ENCODE measurements at regions not wholly inside any gene's neighbourhood (a gene's known extent, or its start where the extent isn't known, plus 50 kb on each side); places are given as distances from the start of the nearest gene placed in this dataset.

GRCh38 chr2:111617299-111618225 lies 266.4 kb downstream of the ANAPC1 start:
- H3K9ac ChIP-seq (ENCODE audit: extremely low read depth, low read length, poor library complexity, severe bottlenecking), result no peak overlapping the region
- H3K9me3 ChIP-seq (ENCODE audit: control insufficient read depth, low read length), result no peaks in the 10 kb centered on the region
- no peak for DNase-seq
- 81 to 83% methylated on average over 6 to 8 of the region's 9 CpGs for WGBS, 2 experiments (ENCODE audit: insufficient coverage in 1 of 2, insufficient read length in 1 of 2)
- no peak overlapping the region for H3K4me3 Mint-ChIP-seq
- H3K36me3 Mint-ChIP-seq (ENCODE audit: low read depth), result no peaks in the 10 kb centered on the region
- H3K36me3 ChIP-seq (ENCODE audit: control insufficient read depth, insufficient read depth, low read length), result no peaks in the 10 kb centered on the region
- no peaks in the 10 kb centered on the region for H3K9me3 Mint-ChIP-seq
- no peak overlapping the region for H3K27ac ChIP-seq (ENCODE audit: low read depth, low read length)
- H3K4me1 Mint-ChIP-seq, result no peaks in the 10 kb centered on the region
- H3K4me3 ChIP-seq (ENCODE audit: low read length), result no peak overlapping the region
- H3K4me1 ChIP-seq (ENCODE audit: control insufficient read depth, insufficient read depth, low read length), result no peaks in the 10 kb centered on the region
- no peaks in the 10 kb centered on the region for H3K27me3 Mint-ChIP-seq (ENCODE audit: insufficient read depth)
- H3K27ac Mint-ChIP-seq, result no peak overlapping the region
- no peak for TF ChIP-seq CTCF (conservative IDR thresholded peaks at IDR 0.05)
- H3K27me3 ChIP-seq (ENCODE audit: control insufficient read depth, insufficient read depth, low read length, poor library complexity, severe bottlenecking), result no peaks in the 10 kb centered on the region

- H3K4me3 ChIP-seq (ENCODE audit: low read length), result no peak overlapping the region
- H3K36me3 ChIP-seq (ENCODE audit: control insufficient read depth, insufficient read depth, low read length), result no peaks in the 10 kb centered on the region
- TF ChIP-seq CTCF (conservative IDR thresholded peaks at IDR 0.05), result no peak
- no peaks in the 10 kb centered on the region for H3K9me3 Mint-ChIP-seq
- H3K27ac ChIP-seq (ENCODE audit: low read depth, low read length), result no peak overlapping the region
- no peaks in the 10 kb centered on the region for H3K27me3 Mint-ChIP-seq (ENCODE audit: insufficient read depth)
- H3K9me3 ChIP-seq (ENCODE audit: control insufficient read depth, low read length), result no peaks in the 10 kb centered on the region
- no peak overlapping the region for H3K9ac ChIP-seq (ENCODE audit: extremely low read depth, low read length, poor library complexity, severe bottlenecking)
- 87 to 95% methylated on average over 11 to 16 of the region's 16 CpGs for WGBS, 2 experiments (ENCODE audit: insufficient coverage in 1 of 2, insufficient read length in 1 of 2)
- H3K4me3 Mint-ChIP-seq, result no peak overlapping the region
- H3K27ac Mint-ChIP-seq, result no peak overlapping the region
- H3K36me3 Mint-ChIP-seq (ENCODE audit: low read depth), result no peaks in the 10 kb centered on the region
- H3K27me3 ChIP-seq (ENCODE audit: control insufficient read depth, insufficient read depth, low read length, poor library complexity, severe bottlenecking), result no peaks in the 10 kb centered on the region
- H3K4me1 ChIP-seq (ENCODE audit: control insufficient read depth, insufficient read depth, low read length), result no peaks in the 10 kb centered on the region
- H3K4me1 Mint-ChIP-seq, result no peaks in the 10 kb centered on the region
- no peak for DNase-seq
Measured at GRCh38 chr2:111618226-111618977, 265.6 kb downstream of the ANAPC1 start.

GRCh38 chr2:111618978-111619902 lies 264.8 kb downstream of the ANAPC1 start:
- WGBS, 2 experiments (ENCODE audit: insufficient coverage in 1 of 2, insufficient read length in 1 of 2), result 82 to 94% methylated on average over 5 to 11 of the region's 11 CpGs
- peak; percentile 61 for TF ChIP-seq CTCF (conservative IDR thresholded peaks at IDR 0.05)
- DNase-seq, result no peak
- Mint-ChIP-seq H3K4me3 (no peak overlapping the region), H3K27ac (no peak overlapping the region), H3K36me3 (ENCODE audit: low read depth) (no peaks in the 10 kb centered on the region), H3K4me1 (no peaks in the 10 kb centered on the region), H3K9me3 (no peaks in the 10 kb centered on the region), H3K27me3 (ENCODE audit: insufficient read depth) (no peaks in the 10 kb centered on the region)
- H3K4me3 ChIP-seq (ENCODE audit: low read length), result no peak overlapping the region
- no peaks in the 10 kb centered on the region for H3K27me3 ChIP-seq (ENCODE audit: control insufficient read depth, insufficient read depth, low read length, poor library complexity, severe bottlenecking)
- no peaks in the 10 kb centered on the region for H3K36me3 ChIP-seq (ENCODE audit: control insufficient read depth, insufficient read depth, low read length)
- no peak overlapping the region for H3K9ac ChIP-seq (ENCODE audit: extremely low read depth, low read length, poor library complexity, severe bottlenecking)
- no peak overlapping the region for H3K27ac ChIP-seq (ENCODE audit: low read depth, low read length)
- H3K9me3 ChIP-seq (ENCODE audit: control insufficient read depth, low read length), result no peaks in the 10 kb centered on the region
- H3K4me1 ChIP-seq (ENCODE audit: control insufficient read depth, insufficient read depth, low read length), result no peaks in the 10 kb centered on the region
